ENCODE measurements at regions not wholly inside any gene's neighbourhood (a gene's known extent, or its start where the extent isn't known, plus 50 kb on each side); places are given as distances from the start of the nearest gene placed in this dataset.
A peak's percentile ranks its signal among the peaks of the same experiment; 100 is the strongest.

- peak; percentile 18 for DNase-seq
Observed at GRCh38 chr4:130210864-130211263, 1114.9 kb downstream of the C4orf33 start.

GRCh38 chr4:130214268-130214667 lies 1118.3 kb downstream of the C4orf33 start:
- no peak for DNase-seq

- no peak for DNase-seq
Observed at GRCh38 chr4:130233377-130234047, 1137.6 kb downstream of the C4orf33 start.

GRCh38 chr4:130238121-130238520 lies 1142.2 kb downstream of the C4orf33 start:
- no peak for DNase-seq

GRCh38 chr4:130249002-130249401 lies 1153.0 kb downstream of the C4orf33 start:
- no peak for DNase-seq

GRCh38 chr4:130257271-130257670 lies 1161.3 kb downstream of the C4orf33 start:
- DNase-seq, result no peak

GRCh38 chr4:130266814-130267213 lies 1170.9 kb downstream of the C4orf33 start:
- no peak for DNase-seq

GRCh38 chr4:130288576-130288975 lies 1192.6 kb downstream of the C4orf33 start:
- no peak for DNase-seq

- DNase-seq, result no peak
Observed at GRCh38 chr4:130293692-130294091, 1197.7 kb downstream of the C4orf33 start.

- DNase-seq, result no peak
Observed at GRCh38 chr4:130296448-130296847, 1200.5 kb downstream of the C4orf33 start.

- DNase-seq, result no peak
Observed at GRCh38 chr4:130306566-130306965, 1210.6 kb downstream of the C4orf33 start.

GRCh38 chr4:130309221-130309620 lies 1213.3 kb downstream of the C4orf33 start:
- no peak for DNase-seq

GRCh38 chr4:130322439-130322838 lies 1226.5 kb downstream of the C4orf33 start:
- DNase-seq, result no peak

- no peak for DNase-seq
Observed at GRCh38 chr4:130329036-130329435, 1233.1 kb downstream of the C4orf33 start.

- DNase-seq, result no peak
Observed at GRCh38 chr4:130333241-130333759, 1237.3 kb downstream of the C4orf33 start.

- DNase-seq, result no peak
Observed at GRCh38 chr4:130335417-130336194, 1239.7 kb downstream of the C4orf33 start.

- no peak for DNase-seq
Observed at GRCh38 chr4:130336585-130337217, 1240.7 kb downstream of the C4orf33 start.

- no peak for DNase-seq
Observed at GRCh38 chr4:130338851-130339250, 1242.9 kb downstream of the C4orf33 start.

GRCh38 chr4:130349745-130350144 lies 1253.8 kb downstream of the C4orf33 start:
- no peak for DNase-seq

GRCh38 chr4:130356873-130357272 lies 1260.9 kb downstream of the C4orf33 start:
- DNase-seq, result no peak

GRCh38 chr4:130359542-130359941 lies 1263.6 kb downstream of the C4orf33 start:
- no peak for DNase-seq

- no peak for DNase-seq
Observed at GRCh38 chr4:130361616-130362015, 1265.7 kb downstream of the C4orf33 start.

- DNase-seq, result no peak
Observed at GRCh38 chr4:130368668-130369067, 1272.7 kb downstream of the C4orf33 start.

- DNase-seq, result no peak
Observed at GRCh38 chr4:130393231-130393630, 1297.3 kb downstream of the C4orf33 start.

Data from NCI-H1417 treated with DMSO at 0.1 percent for 48 hours (cell line).